PC-9 (cell line): ENCODE measurements at regions not wholly inside any gene's neighbourhood (a gene's known extent, or its start where the extent isn't known, plus 50 kb on each side); places are given as distances from the start of the nearest gene placed in this dataset.

ENCODE experiments used
- EZH2 ChIP-seq: fragments of 200-600 bp; sonication (generic); IDR thresholded peaks from 2 replicates; pipeline ENCODE4 v1.8.0; 2017; ENCODE audit warnings: antibody characterized with exemption, low read depth
- TF ChIP-seq, protein P1 (sequence below): fragments of 200-600 bp; sonication (generic); conservative IDR thresholded peaks from 2 replicates; pipeline ENCODE4 v1.6.1; 2017; ENCODE audit warnings: mixed run types, antibody characterized with exemption, mild to moderate bottlenecking, moderate library complexity

DNA sequence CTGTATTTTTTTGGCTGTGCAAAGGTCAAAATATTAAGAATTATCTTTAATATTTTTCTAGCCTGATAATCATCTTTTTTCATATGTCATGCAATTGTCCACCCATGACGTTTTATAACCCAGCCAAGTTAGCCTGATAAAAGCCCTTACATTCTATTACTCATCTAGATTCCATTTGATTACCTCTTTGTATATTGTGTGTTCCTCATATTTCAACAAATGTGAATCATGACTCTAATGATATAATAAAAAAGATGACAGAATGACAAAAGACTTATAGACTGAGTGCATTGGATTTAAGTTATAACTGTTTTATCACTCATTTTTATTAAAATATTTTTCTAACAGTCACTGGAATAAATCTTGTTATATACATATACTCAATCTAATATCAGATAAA, 1560.0 kb upstream of the LRRTM3 start:
- TF ChIP-seq, protein P1, sequence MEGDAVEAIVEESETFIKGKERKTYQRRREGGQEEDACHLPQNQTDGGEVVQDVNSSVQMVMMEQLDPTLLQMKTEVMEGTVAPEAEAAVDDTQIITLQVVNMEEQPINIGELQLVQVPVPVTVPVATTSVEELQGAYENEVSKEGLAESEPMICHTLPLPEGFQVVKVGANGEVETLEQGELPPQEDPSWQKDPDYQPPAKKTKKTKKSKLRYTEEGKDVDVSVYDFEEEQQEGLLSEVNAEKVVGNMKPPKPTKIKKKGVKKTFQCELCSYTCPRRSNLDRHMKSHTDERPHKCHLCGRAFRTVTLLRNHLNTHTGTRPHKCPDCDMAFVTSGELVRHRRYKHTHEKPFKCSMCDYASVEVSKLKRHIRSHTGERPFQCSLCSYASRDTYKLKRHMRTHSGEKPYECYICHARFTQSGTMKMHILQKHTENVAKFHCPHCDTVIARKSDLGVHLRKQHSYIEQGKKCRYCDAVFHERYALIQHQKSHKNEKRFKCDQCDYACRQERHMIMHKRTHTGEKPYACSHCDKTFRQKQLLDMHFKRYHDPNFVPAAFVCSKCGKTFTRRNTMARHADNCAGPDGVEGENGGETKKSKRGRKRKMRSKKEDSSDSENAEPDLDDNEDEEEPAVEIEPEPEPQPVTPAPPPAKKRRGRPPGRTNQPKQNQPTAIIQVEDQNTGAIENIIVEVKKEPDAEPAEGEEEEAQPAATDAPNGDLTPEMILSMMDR: no peak
- TF ChIP-seq EZH2: no peak
